OCI-LY3 (cell line): ENCODE measurements at regions not wholly inside any gene's neighbourhood (a gene's known extent, or its start where the extent isn't known, plus 50 kb on each side); places are given as distances from the start of the nearest gene placed in this dataset.

ENCODE experiments used
- H2AFZ ChIP-seq: fragments of 200-600, 300-600 bp; shearing (Covaris generic); 2 replicates; pipeline ENCODE4 v1.6.0; 2014; ENCODE audit warnings: antibody characterized with exemption, low read depth, low read length
- H3K27ac ChIP-seq: fragments of 200-600, 300-600 bp; sonication (generic); 2 replicates; pipeline ENCODE4 v1.5.1; 2014; ENCODE audit warnings: mild to moderate bottlenecking, low read length, moderate library complexity, mixed read lengths
- H3K27me3 ChIP-seq: fragments of 200-600, 300-600 bp; sonication (generic); 2 replicates; pipeline ENCODE4 v1.6.1; 2014; ENCODE audit warnings: low read depth, low read length, mixed read lengths
- H3K36me3 ChIP-seq: fragments of 200-600, 300-600 bp; sonication (generic); replicated peaks from 2 replicates; pipeline ENCODE3; 2014; ENCODE audit warnings: low read depth, low read length, mixed read lengths
- H3K4me1 ChIP-seq: fragments of 300-600, 200-600 bp; sonication (generic); 2 replicates; pipeline ENCODE4 v1.6.1; 2014; ENCODE audit warnings: low read length, mixed read lengths
- H3K4me2 ChIP-seq: fragments of 200-600, 300-600 bp; sonication (generic); 2 replicates; pipeline ENCODE4 v1.6.1; 2014; ENCODE audit warnings: low read length, mixed read lengths
- H3K4me3 ChIP-seq: fragments of 300-600, 200-600 bp; sonication (generic); 2 replicates; pipeline ENCODE4 v1.5.1; 2014; ENCODE audit warnings: antibody characterized with exemption, mild to moderate bottlenecking, low read length, moderate library complexity
- H3K79me2 ChIP-seq: fragments of 300-600, 200-600 bp; shearing (Covaris generic); 2 replicates; pipeline ENCODE4 v1.6.1; 2014; ENCODE audit warnings: mild to moderate bottlenecking, low read length, mixed read lengths
- H3K9ac ChIP-seq: fragments of 300-600, 200-600 bp; shearing (Covaris generic); 2 replicates; pipeline ENCODE4 v1.6.0; 2014; ENCODE audit warnings: mild to moderate bottlenecking, low read length, moderate library complexity
- H3K9me3 ChIP-seq: fragments of 200-600, 300-600 bp; shearing (Covaris generic); 2 replicates; pipeline ENCODE4 v1.6.1; 2014; ENCODE audit warnings: low read length, mixed read lengths; ENCODE audit not compliant: insufficient read depth
- H4K20me1 ChIP-seq: fragments of 200-600, 300-600 bp; sonication (generic); 2 replicates; pipeline ENCODE4 v1.6.1; 2016; ENCODE audit warnings: low read length, mixed read lengths; ENCODE audit not compliant: insufficient read depth
- EZH2phosphoT487 ChIP-seq: fragments of 200-600 bp; shearing (Covaris generic); IDR thresholded peaks from 2 replicates; pipeline ENCODE4 v1.6.1; 2018; ENCODE audit warnings: antibody characterized with exemption, mixed run types, low read depth
- TF ChIP-seq, protein P1 (sequence below): fragments of 200-600, 300-600 bp; sonication (generic); IDR thresholded peaks from 2 replicates; pipeline ENCODE4 v1.5.1; 2014; ENCODE audit warnings: antibody characterized with exemption, low read length, low read depth

DNA sequence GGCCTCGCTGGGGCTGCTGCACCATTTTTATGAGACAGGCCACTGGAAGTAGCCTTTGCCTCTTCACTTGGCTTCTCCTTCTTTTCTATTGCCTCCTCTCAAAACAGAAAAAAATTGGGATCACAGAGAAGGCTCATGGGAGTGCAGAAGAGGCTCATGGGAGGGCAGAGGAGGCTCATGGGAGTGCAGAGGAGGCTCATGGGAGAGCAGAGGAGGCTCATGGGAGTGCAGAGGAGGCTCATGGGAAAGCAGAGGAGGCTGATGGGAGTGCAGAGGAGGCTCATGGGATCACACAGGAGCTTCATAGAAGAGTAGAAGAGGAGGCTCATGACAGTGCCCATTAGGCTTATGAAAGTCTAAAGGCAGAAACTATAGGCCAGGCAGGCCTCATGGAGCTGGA lies 211.2 kb downstream of the IRF8 start:
- H3K27ac ChIP-seq = no peak overlapping the region
- no peak overlapping the region for H2AFZ ChIP-seq
- H3K36me3 ChIP-seq = no peaks in the 10 kb centered on the region
- H3K4me2 ChIP-seq = no peak overlapping the region
- H3K79me2 ChIP-seq = no peaks in the 10 kb centered on the region
- TF ChIP-seq EZH2phosphoT487 = no peak
- TF ChIP-seq, protein P1, sequence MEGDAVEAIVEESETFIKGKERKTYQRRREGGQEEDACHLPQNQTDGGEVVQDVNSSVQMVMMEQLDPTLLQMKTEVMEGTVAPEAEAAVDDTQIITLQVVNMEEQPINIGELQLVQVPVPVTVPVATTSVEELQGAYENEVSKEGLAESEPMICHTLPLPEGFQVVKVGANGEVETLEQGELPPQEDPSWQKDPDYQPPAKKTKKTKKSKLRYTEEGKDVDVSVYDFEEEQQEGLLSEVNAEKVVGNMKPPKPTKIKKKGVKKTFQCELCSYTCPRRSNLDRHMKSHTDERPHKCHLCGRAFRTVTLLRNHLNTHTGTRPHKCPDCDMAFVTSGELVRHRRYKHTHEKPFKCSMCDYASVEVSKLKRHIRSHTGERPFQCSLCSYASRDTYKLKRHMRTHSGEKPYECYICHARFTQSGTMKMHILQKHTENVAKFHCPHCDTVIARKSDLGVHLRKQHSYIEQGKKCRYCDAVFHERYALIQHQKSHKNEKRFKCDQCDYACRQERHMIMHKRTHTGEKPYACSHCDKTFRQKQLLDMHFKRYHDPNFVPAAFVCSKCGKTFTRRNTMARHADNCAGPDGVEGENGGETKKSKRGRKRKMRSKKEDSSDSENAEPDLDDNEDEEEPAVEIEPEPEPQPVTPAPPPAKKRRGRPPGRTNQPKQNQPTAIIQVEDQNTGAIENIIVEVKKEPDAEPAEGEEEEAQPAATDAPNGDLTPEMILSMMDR = no peak
- H3K9ac ChIP-seq = no peak overlapping the region
- H3K27me3 ChIP-seq = peaks cover 7% of the 10 kb centered on the region; the same call in 1 of the 2 replicates
- no peaks in the 10 kb centered on the region for H4K20me1 ChIP-seq
- no peaks in the 10 kb centered on the region for H3K9me3 ChIP-seq
- H3K4me3 ChIP-seq = no peak overlapping the region
- H3K4me1 ChIP-seq = no peaks in the 10 kb centered on the region

DNA sequence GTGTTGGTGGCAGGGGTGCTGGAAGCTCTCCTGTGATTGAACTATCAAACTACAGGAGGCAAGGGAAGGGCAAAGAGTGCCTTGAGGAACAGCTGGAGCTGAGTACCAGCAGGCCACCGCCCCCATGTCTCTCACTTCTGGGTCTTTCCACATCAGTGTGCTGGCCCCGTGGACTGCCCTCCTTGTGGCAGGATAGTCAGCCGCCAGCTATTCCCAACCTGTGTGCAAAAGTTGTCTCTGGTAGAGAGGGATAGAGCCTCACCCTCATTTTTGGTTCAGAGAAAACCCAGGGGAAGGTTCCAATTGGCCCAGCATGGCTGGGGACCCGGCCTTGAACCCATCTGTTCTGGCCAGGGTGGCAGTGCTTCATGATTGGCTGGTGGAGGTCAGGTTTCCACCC lies 211.8 kb downstream of the IRF8 start:
- Histone ChIP-seq H3K9me3 (no peaks in the 10 kb centered on the region), H4K20me1 (no peaks in the 10 kb centered on the region), H3K4me1 (no peaks in the 10 kb centered on the region), H3K27me3 (peaks cover 10% of the 10 kb centered on the region; the same call in 1 of the 2 replicates), H3K4me2 (no peak overlapping the region), H3K79me2 (no peaks in the 10 kb centered on the region), H3K4me3 (no peak overlapping the region), H3K36me3 (no peaks in the 10 kb centered on the region), H3K9ac (no peak overlapping the region), H2AFZ (no peak overlapping the region), H3K27ac (no peak overlapping the region)
- TF ChIP-seq, protein P1 = no peak
- TF ChIP-seq EZH2phosphoT487 = no peak

DNA sequence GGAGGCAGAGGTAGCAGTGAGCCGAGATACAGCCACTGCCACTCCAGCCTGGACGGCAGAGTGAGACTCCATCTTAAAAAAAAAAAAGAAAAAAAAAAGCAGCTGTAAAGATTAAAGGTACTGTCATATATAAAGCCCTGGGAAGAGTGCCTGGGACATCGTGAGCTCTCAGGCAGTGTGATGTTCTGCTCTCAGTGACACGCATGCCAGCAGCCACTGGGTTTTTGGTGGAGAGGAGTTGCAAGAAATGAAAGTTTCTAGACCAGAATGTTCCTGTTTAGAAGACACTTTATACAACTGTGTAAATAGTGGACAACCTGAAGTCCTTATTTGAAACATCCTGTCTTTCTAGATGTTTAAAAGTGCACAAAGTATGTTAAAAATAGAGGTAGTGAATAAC lies 213.2 kb downstream of the IRF8 start:
- Histone ChIP-seq H3K27ac (no peak overlapping the region), H3K36me3 (no peaks in the 10 kb centered on the region), H3K4me3 (no peak overlapping the region), H3K9ac (no peak overlapping the region), H3K4me1 (no peaks in the 10 kb centered on the region), H2AFZ (no peak overlapping the region), H4K20me1 (no peaks in the 10 kb centered on the region), H3K27me3 (peaks cover 17% of the 10 kb centered on the region; the same call in 1 of the 2 replicates), H3K9me3 (no peaks in the 10 kb centered on the region), H3K79me2 (no peaks in the 10 kb centered on the region), H3K4me2 (no peak overlapping the region)
- TF ChIP-seq EZH2phosphoT487 = no peak
- TF ChIP-seq, protein P1 = no peak

DNA sequence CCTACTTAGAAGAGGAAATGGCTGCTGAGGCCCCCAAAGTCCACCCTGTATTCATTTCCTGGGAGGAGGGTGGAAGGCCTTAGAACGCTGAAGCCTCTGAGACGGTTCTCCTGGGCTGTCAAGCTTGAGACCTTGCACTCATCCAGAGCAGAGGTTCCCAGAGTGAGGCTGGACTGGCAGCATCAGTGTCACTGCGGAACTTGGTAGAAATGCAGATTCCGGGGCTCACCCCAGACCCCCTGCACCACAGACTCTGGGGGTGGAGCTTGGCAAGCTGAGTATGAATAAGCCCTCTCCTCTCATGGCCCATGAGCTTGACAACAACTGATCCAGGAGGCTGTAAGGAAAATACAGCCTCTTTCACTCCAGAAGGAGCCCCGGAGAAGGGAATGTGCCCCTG lies 218.3 kb downstream of the IRF8 start:
- no peaks in the 10 kb centered on the region for H3K9me3 ChIP-seq
- H4K20me1 ChIP-seq = no peaks in the 10 kb centered on the region
- H2AFZ ChIP-seq = no peak overlapping the region
- H3K4me2 ChIP-seq = no peak overlapping the region
- peaks cover 7% of the 10 kb centered on the region; the same call in 1 of the 2 replicates for H3K4me1 ChIP-seq
- no peaks in the 10 kb centered on the region for H3K36me3 ChIP-seq
- peaks cover 57% of the 10 kb centered on the region for H3K27me3 ChIP-seq
- H3K4me3 ChIP-seq = no peak overlapping the region
- no peaks in the 10 kb centered on the region for H3K79me2 ChIP-seq
- no peak overlapping the region for H3K9ac ChIP-seq
- no peak for TF ChIP-seq EZH2phosphoT487
- TF ChIP-seq, protein P1 = no peak
- no peak overlapping the region for H3K27ac ChIP-seq
